ENCODE measurements at regions not wholly inside any gene's neighbourhood (a gene's known extent, or its start where the extent isn't known, plus 50 kb on each side); places are given as distances from the start of the nearest gene placed in this dataset.
"Not testable (repeated sequence)": the region's sequence is repeated elsewhere in the genome, so short reads cannot be mapped to it uniquely, and the experiment has no call there.

- Histone ChIP-seq H3K79me2 (ENCODE audit: low read depth) (no peaks in the 10 kb centered on the region), H3K27me3 (ENCODE audit: insufficient read depth, low read depth) (peaks cover 5% of the 10 kb centered on the region; the same call in 1 of the 2 replicates), H3K27ac (no peak overlapping the region), H3F3A (ENCODE audit: insufficient read depth, low read depth) (no peaks in the 10 kb centered on the region), H3K4me2 (no peak overlapping the region), H3K36me3 (ENCODE audit: low read depth) (no peaks in the 10 kb centered on the region), H3K4me3 (no peak overlapping the region), H4K20me1 (ENCODE audit: insufficient read depth) (no peaks in the 10 kb centered on the region), H3K4me1 (replicated peaks; ENCODE audit: insufficient read depth) (no peaks in the 10 kb centered on the region), H2AFZ (no peak overlapping the region), H3K9me2 (ENCODE audit: insufficient read depth) (no peaks in the 10 kb centered on the region), H3K9me3 (ENCODE audit: insufficient read depth, low read depth) (peaks cover 3% of the 10 kb centered on the region; the same call in 1 of the 2 replicates)
- TF ChIP-seq EZH2 (IDR thresholded peaks at IDR 0.05; ENCODE audit: low read depth) (no peak), CTCF (conservative IDR thresholded peaks at IDR 0.05) (no peak)
- DNase-seq: no peak
- CTCF ChIA-PET: no interaction called here
- no TSS peak for BruUV-seq (replicated peaks)
- intact Hi-C loops (cut with micrococcal nuclease; ENCODE audit: unreplicated experiment): loop anchor here (5.0 kb wide), 1 partner anchor 70 kb away; no protein-coding TSS in a partner anchor
- POLR2A ChIA-PET (ENCODE audit: unreplicated experiment): no interaction called here
These were observed 199.5 kb downstream of the GOLGA6L6 start for GRCh38 chr15:20341901-20342600.

- no peaks in the 10 kb centered on the region for H3K36me3 ChIP-seq (ENCODE audit: low read depth)
- peaks cover 5% of the 10 kb centered on the region; the same call in 1 of the 2 replicates for H3K27me3 ChIP-seq (ENCODE audit: insufficient read depth, low read depth)
- no peaks in the 10 kb centered on the region for H3F3A ChIP-seq (ENCODE audit: insufficient read depth, low read depth)
- no peak overlapping the region for H3K4me3 ChIP-seq
- no peaks in the 10 kb centered on the region for H4K20me1 ChIP-seq (ENCODE audit: insufficient read depth)
- no peak overlapping the region for H2AFZ ChIP-seq
- POLR2A ChIA-PET (ENCODE audit: unreplicated experiment): no interaction called here
- CTCF ChIA-PET: no interaction called here
- H3K79me2 ChIP-seq (ENCODE audit: low read depth): no peaks in the 10 kb centered on the region
- peak in 1 of 2 experiments; percentile 14 for DNase-seq
- intact Hi-C loops (cut with micrococcal nuclease; ENCODE audit: unreplicated experiment): loop anchor here (5.0 kb wide), 1 partner anchor 69 kb away; no protein-coding TSS in a partner anchor
- no peaks in the 10 kb centered on the region for H3K9me2 ChIP-seq (ENCODE audit: insufficient read depth)
- H3K4me2 ChIP-seq: no peak overlapping the region
- H3K27ac ChIP-seq: no peak overlapping the region
- no TSS peak for BruUV-seq (replicated peaks)
- no peaks in the 10 kb centered on the region for H3K4me1 ChIP-seq (replicated peaks; ENCODE audit: insufficient read depth)
- TF ChIP-seq EZH2 (IDR thresholded peaks at IDR 0.05; ENCODE audit: low read depth): no peak
- TF ChIP-seq CTCF (conservative IDR thresholded peaks at IDR 0.05): no peak
- peaks cover 4% of the 10 kb centered on the region; the same call in 1 of the 2 replicates for H3K9me3 ChIP-seq (ENCODE audit: insufficient read depth, low read depth)
These were observed 200.5 kb downstream of the GOLGA6L6 start for GRCh38 chr15:20340931-20341661.

GRCh38 chr15:20340331-20340811 is 201.2 kb downstream of the GOLGA6L6 start:
- intact Hi-C loops (cut with micrococcal nuclease; ENCODE audit: unreplicated experiment): loop anchor here (5.0 kb wide), 1 partner anchor 68 kb away; no protein-coding TSS in a partner anchor
- Histone ChIP-seq H2AFZ (no peak overlapping the region), H3K36me3 (ENCODE audit: low read depth) (no peaks in the 10 kb centered on the region), H3F3A (ENCODE audit: insufficient read depth, low read depth) (no peaks in the 10 kb centered on the region), H3K4me2 (no peak overlapping the region), H3K9me3 (ENCODE audit: insufficient read depth, low read depth) (peaks cover 4% of the 10 kb centered on the region; the same call in 1 of the 2 replicates), H3K79me2 (ENCODE audit: low read depth) (no peaks in the 10 kb centered on the region), H4K20me1 (ENCODE audit: insufficient read depth) (no peaks in the 10 kb centered on the region), H3K9me2 (ENCODE audit: insufficient read depth) (no peaks in the 10 kb centered on the region), H3K4me3 (no peak overlapping the region), H3K4me1 (replicated peaks; ENCODE audit: insufficient read depth) (no peaks in the 10 kb centered on the region), H3K27ac (no peak overlapping the region), H3K27me3 (ENCODE audit: insufficient read depth, low read depth) (peaks cover 5% of the 10 kb centered on the region; the same call in 1 of the 2 replicates)
- POLR2A ChIA-PET (ENCODE audit: unreplicated experiment): no interaction called here
- BruUV-seq (replicated peaks): no TSS peak
- peak; percentile 54 to 76 for DNase-seq
- TF ChIP-seq EZH2 (IDR thresholded peaks at IDR 0.05; ENCODE audit: low read depth): no peak
- TF ChIP-seq CTCF (conservative IDR thresholded peaks at IDR 0.05): no peak
- CTCF ChIA-PET: no interaction called here

- DNase-seq; POLR2A ChIA-PET (ENCODE audit: unreplicated experiment); BruUV-seq (replicated peaks): not testable (repeated sequence)
These were observed 202.4 kb downstream of the GOLGA6L6 start for GRCh38 chr15:20339086-20339791.

More at GRCh38 chr15:20339086-20339791, 202.4 kb downstream of the GOLGA6L6 start:
- CTCF ChIA-PET; H3K9me3 ChIP-seq (ENCODE audit: insufficient read depth, low read depth); H3K4me2 ChIP-seq; H3K36me3 ChIP-seq (ENCODE audit: low read depth); H4K20me1 ChIP-seq (ENCODE audit: insufficient read depth); H3F3A ChIP-seq (ENCODE audit: insufficient read depth, low read depth); H2AFZ ChIP-seq; H3K9me2 ChIP-seq (ENCODE audit: insufficient read depth); intact Hi-C loops (cut with micrococcal nuclease; ENCODE audit: unreplicated experiment); H3K4me3 ChIP-seq; H3K27me3 ChIP-seq (ENCODE audit: insufficient read depth, low read depth); H3K4me1 ChIP-seq (replicated peaks; ENCODE audit: insufficient read depth); H3K27ac ChIP-seq; H3K79me2 ChIP-seq (ENCODE audit: low read depth): not testable (repeated sequence)
